GM19395 (cell line): ENCODE measurements at regions not wholly inside any gene's neighbourhood (a gene's known extent, or its start where the extent isn't known, plus 50 kb on each side); places are given as distances from the start of the nearest gene placed in this dataset.

ENCODE experiments used
- ATAC-seq: cut with Tn5 transposase; IDR thresholded peaks from one replicate; pipeline ENCODE4 v1.9.1; 2021; ENCODE audit warnings: mild to moderate bottlenecking, moderate library complexity; ENCODE audit not compliant: unreplicated experiment

DNA sequence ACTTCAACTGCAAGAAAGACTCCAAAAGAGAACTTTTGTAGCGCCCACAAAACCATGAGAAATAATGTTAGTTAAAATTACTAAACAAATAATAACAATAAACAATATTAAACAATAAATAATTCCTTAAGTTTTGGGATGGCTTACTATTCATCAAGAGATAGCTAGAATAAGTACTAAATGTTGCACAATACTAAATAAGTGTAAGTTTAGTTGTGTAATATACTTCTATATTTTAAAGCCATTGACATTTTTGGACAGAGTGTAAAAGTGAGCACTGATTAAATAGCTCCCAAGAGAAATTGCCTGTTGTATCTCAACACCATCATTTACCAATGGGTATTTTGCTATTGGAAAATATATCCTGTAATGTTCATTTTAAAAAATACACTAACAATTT lies 166.7 kb downstream of the ALG10 start:
- no peak for ATAC-seq

DNA sequence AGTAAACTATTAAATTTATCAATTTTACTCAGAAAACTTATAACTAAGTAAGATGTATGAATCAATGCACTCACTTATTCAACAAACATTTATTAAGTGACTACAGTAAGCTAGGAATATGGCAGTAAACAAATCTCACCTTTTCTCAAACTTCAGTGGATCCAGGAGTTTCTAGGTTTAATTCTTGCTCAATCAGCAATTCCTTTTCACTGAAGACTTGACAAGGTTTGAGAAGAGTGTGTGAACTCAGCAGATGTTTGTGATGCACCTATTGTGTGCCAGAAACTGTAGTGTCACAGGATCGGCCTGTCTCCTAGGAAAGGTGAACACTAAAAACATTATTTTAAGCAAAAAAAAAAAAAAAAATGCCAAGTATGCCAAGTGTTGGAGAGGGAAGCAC lies 167.8 kb downstream of the ALG10 start:
- no peak for ATAC-seq

DNA sequence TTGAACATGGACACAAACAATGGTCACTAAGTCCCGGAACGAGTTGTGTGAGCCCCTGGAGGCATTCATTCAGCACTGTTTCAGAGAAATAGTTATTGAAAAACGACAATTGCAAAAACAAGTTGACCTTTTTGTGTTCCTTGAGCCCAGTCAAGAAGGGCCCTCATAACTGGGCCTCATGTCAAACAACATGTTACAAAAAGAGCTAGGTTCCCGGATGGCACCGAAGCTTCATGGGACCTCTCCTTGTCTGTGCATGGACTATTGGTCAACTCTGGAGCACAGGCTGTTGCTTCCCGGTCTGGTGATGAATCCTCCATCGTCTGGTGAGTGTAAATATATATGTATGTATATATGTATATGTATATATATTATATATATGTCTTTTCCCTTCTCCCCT lies 176.6 kb downstream of the ALG10 start:
- no peak for ATAC-seq

DNA sequence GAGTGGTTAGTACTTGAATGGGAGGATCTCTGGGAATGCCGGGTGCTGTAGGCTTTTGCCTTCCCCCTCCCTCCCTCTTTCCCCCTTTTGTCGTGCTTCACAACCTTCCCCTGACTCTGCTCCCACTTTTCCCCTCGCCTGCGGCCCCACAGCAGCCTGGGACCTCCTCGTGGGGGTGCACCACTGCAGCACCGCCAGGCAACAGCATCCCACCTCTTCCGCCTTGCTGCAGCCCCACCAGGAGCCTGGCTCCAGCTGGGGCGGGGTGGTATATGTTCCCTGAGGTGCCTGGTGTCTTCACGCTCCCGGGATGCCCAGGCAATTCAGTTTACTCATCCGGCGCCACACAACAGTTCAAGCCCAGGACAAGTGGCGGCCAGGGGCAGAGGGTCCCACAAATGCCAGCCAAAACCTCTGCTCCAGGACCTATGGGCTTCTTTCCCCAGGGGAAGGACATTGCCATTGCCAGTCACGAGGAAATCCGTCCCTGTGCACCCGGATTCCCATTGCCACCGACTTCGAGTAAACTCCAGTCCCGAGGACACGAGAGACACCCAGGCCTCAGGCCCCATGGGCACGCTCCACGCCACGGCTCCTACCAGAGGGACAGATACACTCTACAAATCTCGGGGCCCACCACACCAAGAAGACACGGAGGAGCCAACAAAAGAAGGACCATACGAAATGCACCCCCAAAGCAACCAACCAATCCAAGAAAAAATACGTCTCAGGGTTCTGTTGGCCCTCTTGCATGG lies 181.7 kb downstream of the ALG10 start:
- ATAC-seq: no peak

DNA sequence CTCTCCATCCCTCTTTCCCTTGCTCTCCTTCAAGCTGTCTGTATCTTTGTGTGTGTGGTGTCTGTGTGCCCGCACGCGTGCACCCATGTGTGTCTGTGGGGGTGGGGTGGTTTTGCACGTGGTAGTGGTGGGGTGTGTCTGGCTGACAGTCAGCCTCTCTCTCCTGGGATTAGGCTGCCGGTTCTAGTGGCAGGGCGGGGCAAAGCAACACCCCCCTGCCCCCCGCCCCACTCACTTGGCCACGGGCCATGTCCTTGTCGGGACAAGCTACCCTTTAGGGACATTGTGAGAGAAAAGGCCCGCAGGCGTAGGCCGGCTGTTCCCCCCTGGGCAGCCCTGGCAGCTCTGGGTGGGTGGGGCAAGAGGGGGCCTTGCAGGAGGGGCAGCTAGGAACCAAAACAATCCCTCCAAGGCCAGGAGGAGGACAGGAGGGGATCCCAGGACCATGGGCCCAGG lies 182.6 kb downstream of the ALG10 start:
- ATAC-seq: no peak

DNA sequence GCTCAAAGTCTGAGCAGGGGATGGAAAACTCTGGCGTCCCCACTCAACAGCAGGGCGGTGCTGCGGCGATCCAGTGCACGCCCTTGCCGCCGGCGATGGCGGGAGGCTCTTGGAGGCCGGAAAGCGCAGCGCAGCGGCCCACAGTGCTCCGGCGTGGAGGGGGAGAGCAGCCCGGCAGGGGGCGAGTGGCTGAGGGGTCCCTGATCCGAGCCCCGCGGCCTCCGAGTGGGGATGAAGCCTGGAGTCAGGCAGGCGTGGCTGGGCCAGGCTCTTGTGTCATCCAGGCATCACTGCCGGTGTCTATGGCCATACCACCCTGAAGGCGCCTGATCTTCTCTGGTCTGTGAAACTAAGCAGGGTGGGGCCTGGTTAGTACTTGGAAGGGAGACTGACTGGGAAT lies 183.1 kb downstream of the ALG10 start:
- no peak for ATAC-seq

DNA sequence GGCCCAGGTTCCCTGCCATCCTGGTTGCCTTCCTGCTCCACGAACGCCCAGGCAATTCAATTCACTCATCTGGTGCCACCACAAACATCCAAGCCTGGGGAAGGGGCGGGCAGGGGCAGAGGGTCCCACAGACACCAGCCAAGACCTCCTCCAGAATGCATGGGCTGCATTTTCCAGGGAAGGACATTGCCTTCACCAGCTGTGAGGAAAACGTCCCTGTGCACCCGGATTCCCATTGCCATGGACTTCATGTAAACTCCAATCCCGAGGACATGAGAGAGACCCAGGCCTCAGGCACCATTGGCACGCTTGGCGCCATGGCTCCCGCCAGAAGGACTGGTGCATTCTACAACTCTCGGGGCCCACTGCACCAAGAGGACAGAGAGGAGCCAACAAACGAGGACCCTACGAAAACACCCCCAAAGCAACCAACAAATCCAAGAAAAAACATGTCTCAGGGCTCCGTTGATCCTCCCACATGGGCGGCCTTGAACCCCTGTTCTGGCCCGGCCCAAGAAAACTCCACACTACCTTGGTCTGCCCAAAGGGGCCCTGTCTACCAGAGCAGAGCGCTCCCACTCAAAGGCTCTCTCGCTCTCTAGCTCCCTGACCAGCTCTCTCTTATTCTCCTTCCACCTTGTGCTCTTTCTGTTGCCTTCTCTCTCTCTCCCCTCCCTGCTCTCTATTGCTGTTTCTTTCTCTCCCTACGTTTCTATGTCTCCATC lies 183.9 kb downstream of the ALG10 start:
- no peak for ATAC-seq

DNA sequence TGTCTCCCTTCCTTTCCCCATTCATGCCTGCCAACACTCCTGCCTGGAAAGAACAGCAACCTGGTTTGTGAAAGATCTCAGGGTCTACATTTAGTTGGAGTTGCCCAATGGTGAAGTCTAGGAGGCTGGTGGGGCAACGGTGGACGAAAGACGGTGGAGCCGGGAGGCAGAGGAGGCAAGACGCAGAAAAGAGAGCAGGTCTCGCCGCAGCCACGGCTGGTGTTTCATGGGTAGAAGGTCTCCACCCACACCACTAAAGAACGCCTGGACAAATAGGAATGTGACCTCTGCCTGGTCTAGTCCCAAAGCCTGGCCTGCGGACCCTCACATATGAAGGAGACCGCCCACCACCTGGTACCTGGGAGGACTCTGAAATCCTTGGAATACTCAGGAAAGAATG lies 185.6 kb downstream of the ALG10 start:
- ATAC-seq: no peak

DNA sequence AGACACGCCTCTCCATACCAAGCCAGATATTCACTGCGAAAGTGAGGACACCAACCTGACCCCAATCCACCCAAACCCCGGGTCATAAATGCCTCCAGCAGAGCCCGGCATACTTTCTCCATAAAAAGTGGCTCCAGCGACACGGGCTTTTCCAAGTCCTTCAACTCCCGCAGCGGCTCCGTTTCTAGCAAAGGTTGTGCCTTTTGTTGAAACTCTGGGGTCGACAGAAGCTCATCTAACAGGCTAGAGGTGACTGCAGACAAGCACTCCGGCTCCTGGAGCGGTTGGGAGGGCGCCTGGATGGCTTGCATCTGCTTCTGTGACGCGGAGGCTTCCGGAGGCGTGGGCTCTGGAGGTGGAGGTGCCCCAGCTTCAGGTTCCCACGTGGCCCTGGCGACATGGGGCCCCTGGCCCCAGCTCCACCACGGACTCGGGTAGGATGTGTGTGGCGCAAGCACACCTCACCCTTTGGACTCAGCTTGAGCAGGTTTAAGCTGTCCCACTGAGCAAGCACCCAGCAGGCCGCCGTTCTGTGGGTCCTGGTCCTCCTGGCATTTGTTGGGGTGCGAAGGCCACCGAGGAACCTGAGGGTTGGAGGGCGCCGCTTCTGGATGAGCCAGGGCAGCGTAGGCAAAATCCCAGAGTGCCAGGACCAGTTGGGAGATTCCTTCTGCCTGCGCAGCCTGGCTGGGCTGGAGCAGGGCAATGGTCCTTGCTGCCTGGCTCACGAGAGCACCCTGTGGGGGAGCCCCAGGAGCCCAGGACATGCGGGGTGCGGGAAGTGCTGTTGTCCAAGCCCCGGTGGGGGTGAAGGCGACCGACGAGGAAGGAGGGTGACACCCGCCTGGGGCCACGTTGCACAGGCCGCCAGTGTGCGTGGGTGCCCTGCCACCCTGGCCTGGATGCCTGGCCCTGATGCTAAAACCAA lies 186.3 kb downstream of the ALG10 start:
- no peak for ATAC-seq

DNA sequence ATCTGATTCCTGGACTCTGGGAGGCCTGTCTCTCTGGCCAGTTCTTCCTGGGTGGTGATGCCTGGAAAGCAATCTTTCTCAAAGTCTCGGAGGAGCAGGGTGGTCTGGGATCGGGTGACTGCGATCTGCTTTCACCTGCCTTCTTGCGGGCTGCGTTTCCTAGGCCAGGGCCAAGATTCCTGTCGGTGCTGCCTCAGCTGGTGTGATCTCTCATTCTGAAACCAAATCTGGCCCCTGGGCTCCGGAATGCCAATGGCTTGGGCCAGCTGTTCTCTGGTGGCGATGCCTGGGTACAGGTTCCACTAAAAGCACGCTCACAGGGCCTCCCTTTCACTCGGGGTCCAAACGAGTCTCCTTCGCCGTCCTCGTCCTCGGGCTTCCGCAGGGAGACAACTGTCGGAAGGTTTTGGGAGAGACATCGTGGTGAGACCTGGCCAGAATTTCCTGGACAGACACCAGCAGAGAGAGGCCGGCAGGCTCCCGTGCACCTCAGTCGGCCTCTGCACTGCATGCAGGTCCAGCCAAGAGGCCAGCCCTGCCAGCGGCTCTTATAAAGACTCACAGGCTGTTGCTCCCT lies 187.1 kb downstream of the ALG10 start:
- ATAC-seq: no peak

DNA sequence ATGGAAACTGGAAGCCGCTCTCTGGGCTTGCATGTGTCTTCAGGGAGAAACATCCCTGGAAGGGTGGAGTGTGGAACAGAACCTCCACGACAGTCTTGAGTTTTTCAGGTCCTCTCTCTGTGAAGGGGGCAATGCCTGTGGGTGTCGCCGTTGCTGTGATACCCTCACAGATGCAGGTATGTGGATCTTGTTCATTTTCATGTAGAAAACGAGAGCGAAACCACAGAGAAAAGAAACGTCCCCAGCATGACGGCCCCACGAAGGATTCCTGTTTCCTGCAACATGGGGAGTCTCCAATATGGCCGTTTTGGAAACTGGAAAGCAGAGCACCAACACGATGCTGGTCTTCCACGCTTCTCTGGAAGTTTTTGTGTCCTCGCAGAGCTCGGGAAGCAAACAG lies 187.9 kb downstream of the ALG10 start:
- ATAC-seq: no peak

DNA sequence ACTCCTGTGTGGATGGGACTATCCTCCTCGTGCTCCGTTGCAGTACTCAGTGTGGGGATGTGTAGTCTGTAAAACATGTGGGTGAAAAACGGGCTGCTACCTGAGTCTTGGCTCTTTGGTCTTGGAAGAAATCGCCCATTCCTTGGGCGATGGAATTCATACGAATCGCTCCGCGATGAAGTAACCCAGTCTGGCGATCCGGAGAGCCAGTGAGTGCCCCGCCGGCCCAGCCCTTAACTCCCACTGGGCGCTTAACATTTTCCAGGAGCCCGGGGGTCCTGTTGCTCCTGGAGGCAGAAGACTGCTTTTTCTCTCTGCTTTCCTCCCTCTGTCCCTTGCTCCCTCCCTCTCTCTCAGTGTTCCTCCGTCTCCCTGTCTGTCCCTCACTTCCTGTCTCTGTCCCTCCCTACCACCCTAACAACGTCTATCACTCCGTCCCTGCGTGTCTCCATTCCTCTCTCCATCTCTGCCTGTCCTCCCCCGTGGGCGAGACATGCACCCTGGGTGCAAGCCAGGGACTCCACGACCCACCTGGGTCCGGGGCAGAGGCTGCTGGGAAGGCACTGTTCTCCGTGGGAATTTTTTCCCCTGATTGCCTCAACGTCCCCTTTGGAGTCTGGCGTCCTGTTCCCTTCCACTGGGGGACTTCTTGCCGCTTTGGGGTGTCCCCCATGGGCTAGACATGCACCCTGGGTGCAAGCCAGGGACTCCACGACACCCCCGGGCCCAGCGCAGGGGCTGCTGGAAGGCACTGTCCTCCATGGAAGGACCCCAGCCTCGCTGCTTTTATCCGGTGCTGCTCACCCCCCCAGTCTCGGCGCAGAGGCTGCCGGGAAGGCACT lies 188.6 kb downstream of the ALG10 start:
- no peak for ATAC-seq

DNA sequence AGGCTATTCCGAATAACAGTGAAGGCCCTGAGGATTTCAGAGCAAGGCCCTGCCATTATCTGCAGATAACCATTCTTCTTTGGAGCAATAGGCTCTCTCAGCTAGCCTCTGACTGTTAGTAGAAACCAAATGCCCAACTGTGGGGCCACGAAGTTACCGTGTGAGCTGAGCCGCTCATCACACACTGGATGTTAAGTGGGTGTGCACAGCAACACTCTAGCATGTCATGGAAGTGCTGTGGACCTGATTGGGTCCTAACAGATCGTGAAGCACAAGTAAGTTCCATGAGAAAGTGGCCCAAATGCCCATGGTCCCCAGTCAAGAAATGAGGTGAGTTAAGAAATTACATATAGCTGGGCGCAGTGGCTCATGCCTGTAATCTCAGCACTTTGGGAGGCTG lies 190.4 kb downstream of the ALG10 start:
- no peak for ATAC-seq

DNA sequence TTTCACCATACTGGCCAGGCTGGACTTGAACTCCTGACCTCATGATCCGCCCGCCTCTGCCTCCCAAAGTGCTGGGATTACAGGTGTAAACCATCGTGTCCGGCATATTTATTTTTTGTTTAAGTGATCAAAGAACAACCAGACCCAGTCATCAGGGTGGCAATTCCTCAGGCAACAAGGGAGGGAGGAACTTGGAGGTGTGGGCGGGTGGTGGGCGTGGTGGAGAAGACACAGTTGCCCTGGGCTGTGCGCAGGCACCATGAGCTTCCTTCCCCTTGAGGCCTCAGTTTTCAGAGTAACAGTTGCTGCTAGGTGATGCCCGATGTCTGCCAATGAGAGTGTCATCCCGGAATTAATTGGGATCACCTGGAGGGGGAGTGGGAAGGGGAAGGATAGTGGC lies 191.7 kb downstream of the ALG10 start:
- no peak for ATAC-seq

DNA sequence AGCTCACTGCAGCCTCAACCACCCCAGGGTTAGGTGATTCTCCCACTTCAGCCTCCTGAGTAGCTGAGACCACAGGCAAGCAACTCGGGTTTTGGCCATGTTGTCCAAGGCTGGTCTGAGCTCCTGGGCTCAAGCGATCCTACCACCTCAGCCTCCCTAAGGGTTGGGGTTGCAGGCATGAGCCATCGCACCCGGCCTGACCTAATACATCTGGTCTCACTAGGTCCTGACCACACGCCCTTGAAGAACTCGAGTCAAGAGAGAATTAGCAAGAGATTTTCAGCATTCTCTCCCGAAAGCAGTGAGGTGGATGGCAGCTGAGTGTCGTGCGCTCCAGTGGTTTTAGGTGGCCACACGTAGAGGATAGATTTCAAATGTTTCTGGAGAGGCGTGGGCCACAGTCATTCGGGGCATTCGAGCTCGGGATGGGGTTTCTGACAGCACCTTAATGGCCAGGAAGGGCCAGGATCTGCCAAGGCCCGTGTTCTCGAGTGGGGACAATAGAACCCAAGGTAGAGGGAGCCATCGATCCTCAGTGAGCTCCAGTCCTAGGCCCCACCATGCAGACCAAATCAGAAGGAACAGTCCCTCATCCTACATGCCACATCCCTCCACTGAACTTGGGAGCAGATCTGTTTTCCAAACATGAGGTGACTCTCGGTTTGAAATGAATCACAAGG lies 193.1 kb downstream of the ALG10 start:
- ATAC-seq: no peak

DNA sequence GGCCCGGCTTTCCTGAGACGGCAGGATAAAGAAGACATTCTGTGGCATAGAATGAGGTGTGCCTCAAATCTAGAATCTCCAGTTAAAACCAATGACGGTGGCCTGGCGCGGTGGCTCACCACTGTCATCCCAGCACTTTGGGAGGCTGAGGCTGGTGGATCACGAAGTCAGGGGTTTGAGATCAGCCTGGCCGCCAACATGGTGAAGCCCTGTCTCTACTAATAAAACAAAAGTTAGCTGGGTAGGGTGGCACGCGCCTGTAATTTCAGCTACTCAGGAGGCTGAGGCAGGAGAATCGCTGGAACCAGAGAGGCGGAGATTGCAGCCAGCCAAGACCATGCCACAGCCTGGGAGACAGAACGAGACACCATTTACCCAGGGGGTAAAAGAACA lies 193.6 kb downstream of the ALG10 start:
- no peak for ATAC-seq

DNA sequence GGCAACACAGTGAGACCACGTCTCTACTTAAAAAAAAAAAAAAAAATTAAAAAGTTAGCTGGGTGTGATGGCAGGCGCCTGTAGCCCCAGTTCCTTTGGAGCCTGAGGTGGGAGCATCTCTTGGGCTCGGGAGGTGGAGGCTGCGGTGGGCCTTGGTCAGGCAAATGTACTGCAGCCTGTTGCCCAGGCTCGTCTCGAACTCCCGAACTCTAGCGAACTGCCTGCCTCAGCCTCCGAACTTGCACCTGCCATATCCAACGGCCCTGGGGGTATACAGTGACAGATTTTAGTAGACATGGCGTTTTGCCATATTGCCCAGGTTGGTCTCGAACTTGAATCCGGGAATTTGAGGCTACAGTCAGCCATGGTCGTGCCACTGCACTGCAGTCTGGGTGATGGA lies 195.4 kb downstream of the ALG10 start:
- ATAC-seq: no peak

DNA sequence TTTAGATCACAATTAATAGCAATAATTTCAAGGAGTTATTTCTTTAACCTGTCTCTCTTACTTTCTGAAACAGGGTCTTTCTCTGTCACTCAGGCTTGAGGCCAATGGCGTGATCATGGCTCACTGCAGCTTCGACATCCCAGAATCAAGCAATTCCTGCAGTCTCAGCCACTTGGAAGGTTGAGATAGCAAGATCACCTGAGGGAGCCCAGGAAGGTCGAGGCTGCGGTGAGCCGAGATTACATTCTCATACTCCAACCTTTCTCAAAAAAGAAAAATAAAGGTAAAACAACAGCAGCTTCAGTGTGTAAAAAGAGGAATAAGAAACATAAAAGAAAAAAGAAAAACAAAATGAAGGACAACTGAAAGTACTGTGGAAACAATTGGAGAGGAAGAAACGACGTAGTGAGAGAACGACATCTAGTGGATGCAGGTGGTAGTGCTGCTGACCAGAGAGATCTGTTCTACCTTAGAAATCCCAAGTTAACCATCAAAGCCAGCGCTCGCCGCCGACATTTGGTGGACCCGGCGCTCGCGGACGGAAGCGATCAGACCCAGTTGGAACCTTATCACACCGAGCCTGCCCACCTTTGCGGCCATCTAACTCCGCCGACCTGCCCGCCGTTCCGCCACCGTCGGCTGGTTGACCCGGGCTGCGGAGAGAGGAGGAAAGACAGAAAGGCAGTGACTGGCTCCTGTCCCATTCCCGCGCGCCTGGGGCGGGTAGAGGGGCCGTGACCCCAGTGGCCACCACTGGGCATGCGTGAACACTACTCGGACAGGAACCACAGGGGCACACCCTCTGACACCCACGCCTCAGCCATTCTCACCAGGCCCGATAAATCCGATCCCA lies 196.1 kb downstream of the ALG10 start:
- ATAC-seq: peak; percentile 97
